Endothelial cell of umbilical vein (primary cell): ENCODE measurements at regions not wholly inside any gene's neighbourhood (a gene's known extent, or its start where the extent isn't known, plus 50 kb on each side); places are given as distances from the start of the nearest gene placed in this dataset.

Experiments
- CTCF ChIP-seq, 2 donors: IDR thresholded peaks; 1 replicate in 1 of 2; 2 replicates in 1 of 2; pipeline ENCODE4 v1.5.1; 2011; ENCODE audit warnings: low read length in 2 of 2, mild to moderate bottlenecking in 2 of 2, moderate library complexity in 2 of 2, control low read depth in 1 of 2, inconsistent platforms in 1 of 2, low read depth in 1 of 2; ENCODE audit not compliant: insufficient read depth in 1 of 2; ENCODE audit errors: extremely low read depth in 1 of 2
- EZH2 ChIP-seq: IDR thresholded peaks from 2 replicates; pipeline ENCODE4 v1.6.1; 2012; ENCODE audit warnings: borderline replicate concordance, low read depth, mild to moderate bottlenecking, moderate library complexity, low read length, inconsistent platforms; ENCODE audit not compliant: severe bottlenecking
- FOS ChIP-seq: IDR thresholded peaks from 2 replicates; pipeline ENCODE4 v1.6.1; 2011; ENCODE audit warnings: mild to moderate bottlenecking, low read length, moderate library complexity, borderline replicate concordance; ENCODE audit not compliant: insufficient read depth
- GATA2 ChIP-seq: IDR thresholded peaks from 2 replicates; pipeline ENCODE4 v1.7.0; 2011; ENCODE audit warnings: low read depth, mild to moderate bottlenecking, moderate library complexity, mixed read lengths, low read length; ENCODE audit not compliant: insufficient read length, insufficient read depth
- JUN ChIP-seq: IDR thresholded peaks from 2 replicates; pipeline ENCODE4 v1.6.1; 2011; ENCODE audit warnings: borderline replicate concordance, low read depth; ENCODE audit not compliant: insufficient read length, insufficient read depth
- MAX ChIP-seq: IDR thresholded peaks from 2 replicates; pipeline ENCODE4 v1.6.1; 2011; ENCODE audit not compliant: insufficient read depth, insufficient read length
- MYC ChIP-seq: IDR thresholded peaks from one replicate; pipeline ENCODE4 v1.6.1; 2011; ENCODE audit warnings: mild to moderate bottlenecking, low read depth, low read length
- POLR2A ChIP-seq: IDR thresholded peaks from 2 replicates; pipeline ENCODE4 v1.6.1; 2012; ENCODE audit warnings: low read depth, mild to moderate bottlenecking, control low read depth, low read length
- POLR2AphosphoS5 ChIP-seq: IDR thresholded peaks from 2 replicates; pipeline ENCODE4 v1.6.1; 2012; ENCODE audit warnings: low read depth, mild to moderate bottlenecking, control low read depth, low read length, moderate library complexity; ENCODE audit not compliant: insufficient read depth

GRCh38 chrX:39268207-39268606 is 466.9 kb downstream of the MID1IP1 start:
- TF ChIP-seq CTCF (IDR thresholded peaks at IDR 0.05; ENCODE audit: extremely low read depth in 1 of 2, insufficient read depth in 1 of 2, low read depth in 1 of 2, low read length in 2 of 2), result no peak
- no peak for TF ChIP-seq FOS
- TF ChIP-seq EZH2, result no peak
- no peak for TF ChIP-seq MAX
- TF ChIP-seq POLR2AphosphoS5, result no peak
- no peak for TF ChIP-seq GATA2
- no peak for TF ChIP-seq POLR2A
- no peak for TF ChIP-seq JUN
- no peak for TF ChIP-seq MYC
